ENCODE measurements at regions not wholly inside any gene's neighbourhood (a gene's known extent, or its start where the extent isn't known, plus 50 kb on each side); places are given as distances from the start of the nearest gene placed in this dataset.

GRCh38 chr5:65098393-65098792 lies 329.7 kb downstream of the CWC27 start:
- H3K27ac Mint-ChIP-seq: no peak overlapping the region
- ATAC-seq (ENCODE audit: low read depth) (no peak), DNase-seq (ENCODE audit: low spot score in 2 of 2) (no peak)
- no peak overlapping the region for H3K4me3 Mint-ChIP-seq
- peaks cover 8% of the 10 kb centered on the region for H3K4me1 Mint-ChIP-seq
- H3K9me3 Mint-ChIP-seq: no peaks in the 10 kb centered on the region
- H3K36me3 Mint-ChIP-seq: no peaks in the 10 kb centered on the region
- peaks cover 2% of the 10 kb centered on the region for H3K27me3 Mint-ChIP-seq
